Dendritic cell treated with granulocyte-macrophage colony-stimulating factor and Interleukin-4, amounts not matched to agents 40 ng/mL and 50 ng/mL, for 4 days (primary cell): ENCODE measurements at regions not wholly inside any gene's neighbourhood (a gene's known extent, or its start where the extent isn't known, plus 50 kb on each side); places are given as distances from the start of the nearest gene placed in this dataset.

Experiments used
- H3K27ac Mint-ChIP-seq: one replicate; pipeline ENCODE4 v1.8.0; 2022; ENCODE audit warnings: mild to moderate bottlenecking, mixed read lengths
- H3K27me3 Mint-ChIP-seq: one replicate; pipeline ENCODE4 v1.8.0; 2022; ENCODE audit warnings: mild to moderate bottlenecking, mixed read lengths
- H3K36me3 Mint-ChIP-seq: one replicate; pipeline ENCODE4 v1.8.0; 2022; ENCODE audit warnings: low read depth, mixed read lengths
- H3K4me1 Mint-ChIP-seq: one replicate; pipeline ENCODE4 v1.8.0; 2022; ENCODE audit warnings: low read depth, mixed read lengths
- H3K4me3 Mint-ChIP-seq: one replicate; pipeline ENCODE4 v1.8.0; 2022; ENCODE audit warnings: mild to moderate bottlenecking, moderate library complexity, mixed read lengths
- H3K9me3 Mint-ChIP-seq: one replicate; pipeline ENCODE4 v1.8.0; 2022; ENCODE audit warnings: mixed read lengths
- intact Hi-C: fragments of 100-400 bp; cut with micrococcal nuclease; formaldehyde crosslinking; loops from one replicate; pipeline ENCODE4 v1.15.0; 2022

- H3K4me3 Mint-ChIP-seq: no peak overlapping the region
- H3K9me3 Mint-ChIP-seq: peaks cover 14% of the 10 kb centered on the region
- H3K27me3 Mint-ChIP-seq: no peaks in the 10 kb centered on the region
- intact Hi-C loops: no loop called here
- H3K4me1 Mint-ChIP-seq: no peaks in the 10 kb centered on the region
- no peaks in the 10 kb centered on the region for H3K36me3 Mint-ChIP-seq
- H3K27ac Mint-ChIP-seq: no peak overlapping the region
Observed at GRCh38 chr1:83098791-83099190, 900.1 kb downstream of the TTLL7 start.

DNA sequence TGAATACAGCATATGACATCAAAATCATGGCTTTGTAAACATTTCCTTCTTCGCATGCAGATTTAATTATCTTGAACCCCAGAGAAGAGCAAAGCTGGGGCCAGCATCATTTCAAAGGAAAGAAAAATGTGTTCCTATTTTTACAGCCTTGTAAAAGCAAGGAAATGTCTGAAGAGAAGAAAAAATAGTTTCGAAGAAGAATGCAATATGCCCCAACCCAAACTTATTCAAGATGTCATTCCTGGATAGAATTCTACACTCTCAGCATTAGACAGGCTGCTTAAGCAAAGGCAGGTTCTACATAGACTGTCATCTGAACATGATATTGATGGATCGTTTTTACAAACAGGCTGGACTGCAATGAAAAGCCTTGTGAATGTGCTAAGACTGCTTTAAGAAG, 900.8 kb downstream of the TTLL7 start:
- Mint-ChIP-seq H3K9me3 (peaks cover 14% of the 10 kb centered on the region), H3K36me3 (no peaks in the 10 kb centered on the region), H3K27me3 (no peaks in the 10 kb centered on the region), H3K4me1 (no peaks in the 10 kb centered on the region), H3K4me3 (no peak overlapping the region), H3K27ac (no peak overlapping the region)
- intact Hi-C loops: no loop called here

DNA sequence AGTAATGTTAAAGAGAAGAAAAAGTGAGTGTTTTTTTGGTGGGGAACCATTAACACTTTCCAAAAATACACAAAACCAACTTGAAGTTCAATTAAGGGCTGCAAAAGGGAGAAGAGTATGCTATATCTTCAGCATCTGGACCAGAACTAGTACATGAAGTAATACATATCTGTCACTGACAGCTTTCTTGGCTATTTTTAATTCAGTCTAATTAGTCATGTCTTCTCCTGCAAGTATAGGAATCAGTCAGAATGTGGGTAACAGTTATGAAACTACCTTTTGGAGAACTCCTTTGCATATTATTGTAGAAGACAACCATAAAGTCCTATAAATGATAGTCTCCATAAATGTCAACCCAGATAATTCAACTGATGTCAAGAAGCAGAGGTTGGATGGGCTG, 901.2 kb downstream of the TTLL7 start:
- intact Hi-C loops: no loop called here
- Mint-ChIP-seq H3K27me3 (no peaks in the 10 kb centered on the region), H3K36me3 (no peaks in the 10 kb centered on the region), H3K27ac (no peak overlapping the region), H3K9me3 (peaks cover 14% of the 10 kb centered on the region), H3K4me1 (no peaks in the 10 kb centered on the region), H3K4me3 (no peak overlapping the region)

- H3K36me3 Mint-ChIP-seq: no peaks in the 10 kb centered on the region
- H3K9me3 Mint-ChIP-seq: peaks cover 2% of the 10 kb centered on the region
- intact Hi-C loops: no loop called here
- no peaks in the 10 kb centered on the region for H3K4me1 Mint-ChIP-seq
- no peak overlapping the region for H3K4me3 Mint-ChIP-seq
- no peak overlapping the region for H3K27ac Mint-ChIP-seq
- H3K27me3 Mint-ChIP-seq: no peaks in the 10 kb centered on the region
Observed at GRCh38 chr1:83095570-83095969, 903.4 kb downstream of the TTLL7 start.

DNA sequence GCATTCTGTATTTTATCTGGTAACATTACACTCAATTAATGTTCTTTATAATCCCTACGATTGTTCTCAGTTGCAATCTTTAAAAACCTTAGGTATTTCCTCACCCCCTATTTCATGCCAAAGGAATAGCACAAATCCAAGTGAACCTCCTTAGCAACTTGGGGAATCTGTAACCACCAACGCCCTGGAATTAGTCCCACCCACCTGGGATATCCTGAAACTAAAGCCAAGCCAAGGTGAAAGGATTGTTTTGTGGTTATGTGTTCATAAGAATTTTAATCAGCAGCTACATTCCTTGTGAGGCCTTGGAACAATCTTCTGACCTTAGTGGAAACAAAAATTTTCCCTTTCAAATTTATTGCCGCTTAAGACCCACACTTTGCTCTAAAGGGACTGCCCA, 908.7 kb downstream of the TTLL7 start:
- no peak overlapping the region for H3K4me3 Mint-ChIP-seq
- H3K27me3 Mint-ChIP-seq: no peaks in the 10 kb centered on the region
- intact Hi-C loops: no loop called here
- H3K4me1 Mint-ChIP-seq: no peaks in the 10 kb centered on the region
- no peak overlapping the region for H3K27ac Mint-ChIP-seq
- H3K36me3 Mint-ChIP-seq: no peaks in the 10 kb centered on the region
- no peaks in the 10 kb centered on the region for H3K9me3 Mint-ChIP-seq

DNA sequence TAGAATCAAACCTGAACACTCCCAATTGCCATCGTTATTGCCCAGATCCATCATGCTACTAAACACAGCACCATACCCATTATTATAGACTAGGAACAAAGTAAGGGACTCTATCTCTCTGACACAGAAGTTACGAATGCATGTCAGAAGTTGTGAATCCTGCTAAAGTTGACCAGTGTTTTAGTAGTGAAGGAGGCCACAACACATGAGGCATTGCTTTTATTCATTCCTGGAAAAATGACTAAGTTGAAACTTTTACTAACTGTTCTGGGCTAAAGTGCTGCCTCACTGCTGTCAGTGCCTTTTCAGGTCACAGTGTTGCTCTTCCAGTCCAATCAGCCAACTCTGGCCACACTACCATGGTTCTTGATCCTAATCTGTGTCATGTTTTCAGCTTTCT, 911.1 kb downstream of the TTLL7 start:
- Mint-ChIP-seq H3K27me3 (no peaks in the 10 kb centered on the region), H3K4me3 (no peak overlapping the region), H3K27ac (no peak overlapping the region), H3K9me3 (no peaks in the 10 kb centered on the region), H3K4me1 (no peaks in the 10 kb centered on the region), H3K36me3 (no peaks in the 10 kb centered on the region)
- intact Hi-C loops: no loop called here

DNA sequence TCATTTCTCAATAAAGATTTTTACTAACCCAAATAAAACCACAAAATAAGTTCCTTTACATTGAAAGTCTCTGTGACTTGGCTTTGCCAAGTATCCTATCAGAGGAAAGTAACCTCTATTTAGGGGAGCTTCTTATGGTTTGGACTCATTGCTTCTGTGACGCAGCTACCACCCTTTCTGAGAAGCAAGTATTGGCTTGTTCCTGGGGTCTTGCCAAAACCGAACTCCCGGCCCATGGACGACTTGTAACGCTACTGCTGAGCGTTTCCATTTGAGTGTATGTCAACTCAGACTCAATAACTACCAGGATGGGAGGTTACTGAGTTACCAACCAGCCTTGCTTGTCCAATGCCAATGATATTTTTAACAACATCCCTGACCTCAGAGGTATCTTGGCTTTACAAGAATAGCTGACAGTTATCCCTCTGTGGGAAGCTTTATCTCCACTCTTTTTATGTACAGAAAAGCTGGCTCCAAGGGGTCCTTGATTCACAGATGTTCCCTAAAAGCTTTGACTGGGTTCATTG, 911.9 kb downstream of the TTLL7 start:
- no peaks in the 10 kb centered on the region for H3K9me3 Mint-ChIP-seq
- H3K36me3 Mint-ChIP-seq: no peaks in the 10 kb centered on the region
- no peak overlapping the region for H3K4me3 Mint-ChIP-seq
- H3K27ac Mint-ChIP-seq: no peak overlapping the region
- H3K27me3 Mint-ChIP-seq: no peaks in the 10 kb centered on the region
- no peaks in the 10 kb centered on the region for H3K4me1 Mint-ChIP-seq
- intact Hi-C loops: no loop called here

- Mint-ChIP-seq H3K4me3 (no peak overlapping the region), H3K36me3 (no peaks in the 10 kb centered on the region), H3K27me3 (no peaks in the 10 kb centered on the region), H3K27ac (no peak overlapping the region), H3K9me3 (peaks cover 5% of the 10 kb centered on the region), H3K4me1 (no peaks in the 10 kb centered on the region)
- intact Hi-C loops: no loop called here
Observed at GRCh38 chr1:83086346-83086745, 912.6 kb downstream of the TTLL7 start.

DNA sequence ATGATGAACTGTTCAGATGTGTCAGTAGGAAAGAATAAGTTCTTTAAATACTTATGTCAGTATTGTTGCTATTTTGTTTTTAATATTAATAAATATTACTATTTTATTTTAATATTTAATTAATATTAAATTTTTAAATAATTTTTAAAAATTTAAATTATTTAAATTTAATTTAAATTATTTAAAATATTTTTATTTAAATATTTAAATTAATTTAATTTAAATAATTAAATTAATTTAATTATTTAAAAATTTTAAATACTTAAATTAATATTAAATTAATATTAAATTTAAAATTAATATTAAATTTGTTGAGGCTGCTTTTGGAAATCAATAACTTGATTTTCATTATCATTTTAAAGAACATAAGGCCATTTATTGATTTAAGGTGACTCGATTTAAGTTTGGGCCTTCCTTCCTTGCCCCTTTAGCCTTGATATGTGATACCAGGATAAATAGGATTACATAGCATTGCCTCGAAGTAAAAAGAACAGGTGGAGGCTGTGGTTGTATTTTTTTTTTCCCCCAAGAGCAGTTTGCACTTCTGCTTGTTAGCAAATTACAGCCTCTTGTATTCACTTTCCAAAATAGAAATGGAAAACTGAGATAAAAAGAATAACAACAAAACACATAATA, 915.2 kb downstream of the TTLL7 start:
- Mint-ChIP-seq H3K4me3 (no peak overlapping the region), H3K36me3 (no peaks in the 10 kb centered on the region), H3K4me1 (no peaks in the 10 kb centered on the region), H3K9me3 (peaks cover 24% of the 10 kb centered on the region), H3K27me3 (no peaks in the 10 kb centered on the region), H3K27ac (no peak overlapping the region)
- intact Hi-C loops: no loop called here

DNA sequence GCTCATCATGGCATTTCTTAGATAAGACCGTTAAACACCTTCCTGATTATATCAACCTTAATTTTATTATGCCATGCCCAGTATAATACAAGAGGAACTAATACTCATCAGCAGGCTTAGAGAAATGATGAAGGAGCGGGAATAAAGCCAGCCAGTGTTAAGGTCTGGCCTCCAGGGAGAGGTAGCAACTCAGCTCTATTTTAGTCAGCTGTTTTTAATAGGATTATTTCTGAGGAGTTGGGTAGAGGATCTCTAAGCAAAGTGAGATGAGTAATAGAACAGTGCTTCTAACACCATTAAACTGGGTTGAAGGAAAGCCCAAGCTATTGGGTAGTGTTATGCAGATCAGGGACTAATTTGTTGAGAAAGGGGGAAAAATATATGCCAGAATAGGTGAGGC, 921.5 kb downstream of the TTLL7 start:
- Mint-ChIP-seq H3K27me3 (no peaks in the 10 kb centered on the region), H3K36me3 (no peaks in the 10 kb centered on the region), H3K4me3 (no peak overlapping the region), H3K4me1 (no peaks in the 10 kb centered on the region), H3K27ac (no peak overlapping the region), H3K9me3 (peaks cover 33% of the 10 kb centered on the region)
- intact Hi-C loops: no loop called here

GRCh38 chr1:83075107-83075506, 923.8 kb downstream of the TTLL7 start:
- Mint-ChIP-seq H3K36me3 (no peaks in the 10 kb centered on the region), H3K27ac (no peak overlapping the region), H3K4me1 (no peaks in the 10 kb centered on the region), H3K4me3 (no peak overlapping the region), H3K9me3 (peaks cover 15% of the 10 kb centered on the region), H3K27me3 (no peaks in the 10 kb centered on the region)
- intact Hi-C loops: no loop called here

DNA sequence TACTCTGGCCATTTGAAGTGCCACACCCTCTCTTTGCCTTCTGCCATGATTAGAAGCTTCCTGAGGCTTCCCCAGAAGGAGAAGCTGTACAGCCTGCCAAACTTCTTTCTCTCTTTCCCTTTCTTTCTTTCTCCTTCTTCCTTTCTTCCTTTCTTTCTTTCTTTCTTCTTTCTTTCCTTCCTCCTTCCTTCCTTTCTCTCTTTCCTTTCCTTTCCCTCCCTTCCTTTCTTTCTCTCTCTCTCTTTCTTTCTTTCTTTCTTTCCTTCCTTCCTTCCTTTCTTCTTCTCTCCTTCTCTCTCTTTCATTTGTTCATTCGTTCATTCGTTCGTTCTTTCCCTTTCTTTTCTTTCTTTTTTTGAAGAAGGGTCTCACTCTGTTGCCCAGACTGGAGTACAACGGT, 931.0 kb downstream of the TTLL7 start:
- no peak overlapping the region for H3K27ac Mint-ChIP-seq
- H3K27me3 Mint-ChIP-seq: no peaks in the 10 kb centered on the region
- H3K4me3 Mint-ChIP-seq: no peak overlapping the region
- no peaks in the 10 kb centered on the region for H3K4me1 Mint-ChIP-seq
- peaks cover 37% of the 10 kb centered on the region for H3K9me3 Mint-ChIP-seq
- intact Hi-C loops: no loop called here
- H3K36me3 Mint-ChIP-seq: no peaks in the 10 kb centered on the region

DNA sequence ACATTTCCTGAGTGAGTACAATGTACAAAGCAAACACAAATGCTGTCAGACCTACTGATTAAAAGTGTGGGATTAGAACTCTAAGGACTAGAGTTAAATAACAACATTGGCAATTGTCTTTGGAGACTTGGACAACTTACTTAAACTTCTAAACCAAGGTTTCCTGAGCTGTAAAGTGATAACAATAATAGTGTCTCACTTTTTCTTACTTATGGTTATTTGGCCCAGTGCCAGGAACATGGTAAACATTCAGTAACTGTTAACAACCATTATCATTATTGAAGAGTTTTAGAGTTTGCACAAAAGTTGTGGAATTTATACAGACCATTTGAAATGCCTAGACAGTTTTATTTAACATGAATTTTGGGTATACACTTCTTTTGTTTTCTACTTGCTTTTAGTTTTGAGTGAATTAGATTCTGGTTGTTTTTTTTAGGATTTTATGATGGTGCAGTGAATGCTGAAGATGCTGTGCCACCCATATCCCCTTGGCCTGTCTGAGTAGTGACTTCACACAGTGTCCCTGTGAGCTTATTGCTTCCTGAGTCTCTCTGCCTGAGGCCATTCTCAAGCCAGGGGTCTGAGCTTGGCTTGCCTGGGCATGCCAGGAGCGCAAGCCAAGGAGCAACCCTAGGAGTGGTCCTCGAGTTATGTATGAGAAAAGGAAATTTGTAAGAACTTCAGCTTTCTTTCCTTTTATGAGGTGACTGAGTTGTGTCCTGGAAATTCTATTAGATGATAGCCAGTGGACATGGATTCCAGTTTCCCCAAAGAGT, 932.8 kb downstream of the TTLL7 start:
- H3K27ac Mint-ChIP-seq: no peak overlapping the region
- intact Hi-C loops: no loop called here
- H3K4me3 Mint-ChIP-seq: no peak overlapping the region
- no peaks in the 10 kb centered on the region for H3K36me3 Mint-ChIP-seq
- peaks cover 37% of the 10 kb centered on the region for H3K9me3 Mint-ChIP-seq
- no peaks in the 10 kb centered on the region for H3K27me3 Mint-ChIP-seq
- H3K4me1 Mint-ChIP-seq: no peaks in the 10 kb centered on the region

DNA sequence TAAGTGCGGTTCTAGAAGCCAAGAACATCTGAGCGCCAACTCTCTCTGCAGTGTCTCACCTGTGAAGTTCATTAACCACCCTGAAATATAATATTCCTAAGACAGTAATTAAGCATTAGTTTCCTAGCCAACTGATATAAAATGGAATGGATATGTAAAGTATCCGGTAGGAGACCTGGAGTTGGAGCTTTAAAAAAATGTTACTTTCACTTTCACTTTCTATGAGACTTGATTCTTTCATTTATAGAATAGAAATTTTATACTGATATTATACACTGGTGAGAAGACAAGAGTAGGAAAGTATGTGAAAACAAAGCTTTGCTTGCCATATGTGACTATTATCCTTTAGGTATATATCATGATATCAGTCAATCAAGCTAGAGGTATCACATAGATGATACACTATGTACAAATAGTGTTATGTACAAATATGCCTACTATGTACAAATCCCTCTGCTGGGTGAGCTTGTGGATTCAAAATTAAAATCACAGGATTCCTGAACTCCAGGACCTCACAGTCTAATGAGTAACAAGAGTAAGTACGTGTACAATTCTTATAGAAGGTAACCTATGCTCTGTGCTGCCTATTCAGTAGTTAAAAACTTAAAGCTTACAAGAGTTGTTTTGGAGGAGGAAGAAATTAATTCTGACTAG, 934.2 kb downstream of the TTLL7 start:
- Mint-ChIP-seq H3K36me3 (no peaks in the 10 kb centered on the region), H3K9me3 (peaks cover 37% of the 10 kb centered on the region), H3K4me3 (no peak overlapping the region), H3K27me3 (no peaks in the 10 kb centered on the region), H3K4me1 (no peaks in the 10 kb centered on the region), H3K27ac (no peak overlapping the region)
- intact Hi-C loops: no loop called here
